ENCODE measurements at regions not wholly inside any gene's neighbourhood (a gene's known extent, or its start where the extent isn't known, plus 50 kb on each side); places are given as distances from the start of the nearest gene placed in this dataset.

DNA sequence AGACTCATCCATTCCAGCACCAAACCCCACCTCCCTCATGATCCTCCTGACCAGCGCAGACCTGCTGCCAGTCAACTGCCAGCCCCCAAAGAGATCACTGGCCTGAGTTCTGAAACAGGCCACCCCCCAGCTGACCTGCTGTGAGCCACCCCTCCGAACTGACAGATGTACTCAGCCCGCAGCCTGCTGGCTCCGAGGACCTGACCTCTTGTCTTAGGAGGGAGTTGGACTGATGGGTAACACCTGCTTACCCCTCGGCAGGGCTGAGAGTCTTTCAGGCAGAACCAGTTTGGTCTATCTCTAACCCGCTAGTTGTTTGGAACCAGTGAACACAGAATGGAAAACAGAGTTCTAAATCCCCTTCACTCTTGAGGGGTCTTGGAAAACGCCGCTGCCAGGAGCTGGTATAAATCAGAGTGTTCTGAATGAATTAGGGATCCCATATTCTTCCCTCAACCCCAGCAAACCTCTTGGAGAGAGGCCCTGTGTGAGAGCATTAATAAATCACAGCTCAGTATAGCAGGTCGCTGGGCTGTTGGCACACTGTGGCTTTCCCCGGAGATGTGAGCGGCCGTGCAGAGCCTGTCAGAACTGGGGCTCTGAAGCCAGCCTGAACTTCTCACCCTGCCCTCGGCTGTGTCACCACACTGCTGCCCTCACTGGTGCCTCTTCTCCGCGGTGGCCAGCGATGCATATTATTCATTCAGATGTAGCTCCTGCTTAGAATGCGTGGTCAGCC lies 165.1 kb upstream of the NCAM1 start:
- TF ChIP-seq, protein P1, sequence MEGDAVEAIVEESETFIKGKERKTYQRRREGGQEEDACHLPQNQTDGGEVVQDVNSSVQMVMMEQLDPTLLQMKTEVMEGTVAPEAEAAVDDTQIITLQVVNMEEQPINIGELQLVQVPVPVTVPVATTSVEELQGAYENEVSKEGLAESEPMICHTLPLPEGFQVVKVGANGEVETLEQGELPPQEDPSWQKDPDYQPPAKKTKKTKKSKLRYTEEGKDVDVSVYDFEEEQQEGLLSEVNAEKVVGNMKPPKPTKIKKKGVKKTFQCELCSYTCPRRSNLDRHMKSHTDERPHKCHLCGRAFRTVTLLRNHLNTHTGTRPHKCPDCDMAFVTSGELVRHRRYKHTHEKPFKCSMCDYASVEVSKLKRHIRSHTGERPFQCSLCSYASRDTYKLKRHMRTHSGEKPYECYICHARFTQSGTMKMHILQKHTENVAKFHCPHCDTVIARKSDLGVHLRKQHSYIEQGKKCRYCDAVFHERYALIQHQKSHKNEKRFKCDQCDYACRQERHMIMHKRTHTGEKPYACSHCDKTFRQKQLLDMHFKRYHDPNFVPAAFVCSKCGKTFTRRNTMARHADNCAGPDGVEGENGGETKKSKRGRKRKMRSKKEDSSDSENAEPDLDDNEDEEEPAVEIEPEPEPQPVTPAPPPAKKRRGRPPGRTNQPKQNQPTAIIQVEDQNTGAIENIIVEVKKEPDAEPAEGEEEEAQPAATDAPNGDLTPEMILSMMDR (IDR thresholded peaks at IDR 0.05) = no peak
- TF ChIP-seq POLR2AphosphoS5 (IDR thresholded peaks at IDR 0.05; ENCODE audit: insufficient read depth in 1 of 2, low read depth in 1 of 2) (no peak), POLR2A (IDR thresholded peaks at IDR 0.05) (no peak)

Data from vagina (tissue), 2 donors.